ENCODE measurements at regions not wholly inside any gene's neighbourhood (a gene's known extent, or its start where the extent isn't known, plus 50 kb on each side); places are given as distances from the start of the nearest gene placed in this dataset.

GRCh38 chr3:30474371-30474770 lies 132.0 kb upstream of the TGFBR2 start:
- Histone ChIP-seq H4K20me1 (replicated peaks; ENCODE audit: insufficient read depth) (no peaks in the 10 kb centered on the region), H3K4me1 (ENCODE audit: insufficient read depth) (no peaks in the 10 kb centered on the region), H3K27me3 (ENCODE audit: insufficient read depth) (no peaks in the 10 kb centered on the region), H2AFZ (0 out of 2 replicates have a peak overlapping the region, but pooled peaks have one; percentile 72), H3F3A (replicated peaks; ENCODE audit: low read depth) (no peaks in the 10 kb centered on the region), H3K9me2 (ENCODE audit: insufficient read depth) (0 out of 2 replicates have a peak, but pooled peaks cover 4% of the 10 kb centered on the region), H3K27ac (ENCODE audit: low read depth) (no peak overlapping the region), H3K79me2 (replicated peaks; ENCODE audit: insufficient read depth) (no peaks in the 10 kb centered on the region), H3K4me2 (no peak overlapping the region), H3K4me3 (no peak overlapping the region), H3K36me3 (ENCODE audit: insufficient read depth) (no peaks in the 10 kb centered on the region)
- H3K36me3 Mint-ChIP-seq (ENCODE audit: low read depth): peaks cover 3% of the 10 kb centered on the region
- H3K4me1 Mint-ChIP-seq: no peaks in the 10 kb centered on the region
- H3K27ac Mint-ChIP-seq: no peak overlapping the region
- DNase-seq (ENCODE audit: low spot score): no peak
- peaks cover 2% of the 10 kb centered on the region; the same call in 2 of the 3 replicates for H3K9me3 Mint-ChIP-seq
- ATAC-seq: no peak
- TF ChIP-seq REST (IDR thresholded peaks at IDR 0.05; ENCODE audit: unreplicated experiment) (no peak), CREB1 (CRISPR knock-in tag; IDR thresholded peaks at IDR 0.05; ENCODE audit: low read depth) (no peak), ETS1 (IDR thresholded peaks at IDR 0.05) (no peak), ZNF462 (CRISPR knock-in tag; IDR thresholded peaks at IDR 0.05) (no peak), EZH2 (IDR thresholded peaks at IDR 0.05; ENCODE audit: low read depth, unreplicated experiment) (no peak), EZH2phosphoT487 (IDR thresholded peaks at IDR 0.05; ENCODE audit: unreplicated experiment) (no peak), ZNF331 (CRISPR knock-in tag; IDR thresholded peaks at IDR 0.05; ENCODE audit: low read depth) (no peak), STAT1 (IDR thresholded peaks at IDR 0.05; ENCODE audit: unreplicated experiment) (no peak), POLR2AphosphoS5 (IDR thresholded peaks at IDR 0.05; ENCODE audit: low read depth) (no peak), JUNB (IDR thresholded peaks at IDR 0.05; ENCODE audit: unreplicated experiment) (no peak), ZNF114 (CRISPR knock-in tag; IDR thresholded peaks at IDR 0.05) (no peak), NANOG (IDR thresholded peaks at IDR 0.05; ENCODE audit: borderline replicate concordance) (no peak)
- TF ChIP-seq, protein P1, sequence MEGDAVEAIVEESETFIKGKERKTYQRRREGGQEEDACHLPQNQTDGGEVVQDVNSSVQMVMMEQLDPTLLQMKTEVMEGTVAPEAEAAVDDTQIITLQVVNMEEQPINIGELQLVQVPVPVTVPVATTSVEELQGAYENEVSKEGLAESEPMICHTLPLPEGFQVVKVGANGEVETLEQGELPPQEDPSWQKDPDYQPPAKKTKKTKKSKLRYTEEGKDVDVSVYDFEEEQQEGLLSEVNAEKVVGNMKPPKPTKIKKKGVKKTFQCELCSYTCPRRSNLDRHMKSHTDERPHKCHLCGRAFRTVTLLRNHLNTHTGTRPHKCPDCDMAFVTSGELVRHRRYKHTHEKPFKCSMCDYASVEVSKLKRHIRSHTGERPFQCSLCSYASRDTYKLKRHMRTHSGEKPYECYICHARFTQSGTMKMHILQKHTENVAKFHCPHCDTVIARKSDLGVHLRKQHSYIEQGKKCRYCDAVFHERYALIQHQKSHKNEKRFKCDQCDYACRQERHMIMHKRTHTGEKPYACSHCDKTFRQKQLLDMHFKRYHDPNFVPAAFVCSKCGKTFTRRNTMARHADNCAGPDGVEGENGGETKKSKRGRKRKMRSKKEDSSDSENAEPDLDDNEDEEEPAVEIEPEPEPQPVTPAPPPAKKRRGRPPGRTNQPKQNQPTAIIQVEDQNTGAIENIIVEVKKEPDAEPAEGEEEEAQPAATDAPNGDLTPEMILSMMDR (conservative IDR thresholded peaks at IDR 0.05; ENCODE audit: low read depth in 2 of 2): no peak
- no peaks in the 10 kb centered on the region for H3K27me3 Mint-ChIP-seq (ENCODE audit: insufficient read depth, low read depth, poor library complexity)
- no peak overlapping the region for H3K4me3 Mint-ChIP-seq

Data from GM23338 (cell line).